WI38 (cell line): ENCODE measurements at regions not wholly inside any gene's neighbourhood (a gene's known extent, or its start where the extent isn't known, plus 50 kb on each side); places are given as distances from the start of the nearest gene placed in this dataset.

Source experiments
- H3K4me3 ChIP-seq: 2 replicates; pipeline ENCODE4 v1.5.1; 2011; ENCODE audit warnings: low read depth, mild to moderate bottlenecking, control low read depth, low read length
- TF ChIP-seq, protein P1 (sequence below): IDR thresholded peaks from 2 replicates; pipeline ENCODE4 v1.5.1; 2012; ENCODE audit warnings: low read depth, mild to moderate bottlenecking, control low read depth, low read length

DNA sequence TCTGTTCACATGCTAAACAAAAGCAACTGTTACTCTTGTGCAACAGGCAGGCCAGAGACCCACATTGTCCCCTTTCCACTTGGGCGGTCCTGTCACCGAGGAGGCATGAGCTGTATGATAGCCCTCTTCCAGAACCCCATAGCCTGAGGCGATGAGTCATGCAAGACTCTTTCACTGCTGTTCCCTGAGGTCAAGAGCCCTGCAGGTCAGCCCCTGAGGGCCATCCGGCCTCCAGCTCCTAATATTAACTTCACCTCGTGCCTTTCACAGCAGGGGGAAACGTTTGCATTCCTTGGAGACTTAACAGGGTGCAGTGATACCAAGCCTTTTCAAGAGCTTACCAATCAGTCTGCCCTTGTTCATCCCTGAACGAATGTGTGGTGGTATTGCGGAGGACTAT, 253.3 kb upstream of the ECI2 start:
- TF ChIP-seq, protein P1, sequence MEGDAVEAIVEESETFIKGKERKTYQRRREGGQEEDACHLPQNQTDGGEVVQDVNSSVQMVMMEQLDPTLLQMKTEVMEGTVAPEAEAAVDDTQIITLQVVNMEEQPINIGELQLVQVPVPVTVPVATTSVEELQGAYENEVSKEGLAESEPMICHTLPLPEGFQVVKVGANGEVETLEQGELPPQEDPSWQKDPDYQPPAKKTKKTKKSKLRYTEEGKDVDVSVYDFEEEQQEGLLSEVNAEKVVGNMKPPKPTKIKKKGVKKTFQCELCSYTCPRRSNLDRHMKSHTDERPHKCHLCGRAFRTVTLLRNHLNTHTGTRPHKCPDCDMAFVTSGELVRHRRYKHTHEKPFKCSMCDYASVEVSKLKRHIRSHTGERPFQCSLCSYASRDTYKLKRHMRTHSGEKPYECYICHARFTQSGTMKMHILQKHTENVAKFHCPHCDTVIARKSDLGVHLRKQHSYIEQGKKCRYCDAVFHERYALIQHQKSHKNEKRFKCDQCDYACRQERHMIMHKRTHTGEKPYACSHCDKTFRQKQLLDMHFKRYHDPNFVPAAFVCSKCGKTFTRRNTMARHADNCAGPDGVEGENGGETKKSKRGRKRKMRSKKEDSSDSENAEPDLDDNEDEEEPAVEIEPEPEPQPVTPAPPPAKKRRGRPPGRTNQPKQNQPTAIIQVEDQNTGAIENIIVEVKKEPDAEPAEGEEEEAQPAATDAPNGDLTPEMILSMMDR: no peak

DNA sequence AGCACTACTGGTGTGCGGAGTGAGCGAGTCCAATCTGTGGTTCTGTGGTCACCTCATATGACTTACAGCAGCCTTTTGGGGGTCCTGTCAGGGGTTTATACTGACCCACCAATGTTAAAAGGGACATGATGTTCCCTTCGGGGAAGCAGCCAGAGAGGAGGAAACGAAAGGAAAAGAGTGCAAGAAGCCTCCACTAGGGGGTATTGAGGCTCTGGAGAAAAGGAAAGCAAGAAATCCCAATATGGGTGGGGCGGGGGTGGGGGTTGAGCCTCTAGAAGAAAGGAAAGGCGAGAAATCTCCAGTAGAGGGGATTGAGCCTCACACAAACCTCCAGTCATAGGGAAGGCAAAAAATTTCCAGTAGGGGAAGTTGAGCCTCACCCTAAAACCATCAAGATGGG, 249.3 kb upstream of the ECI2 start:
- no peak overlapping the region for H3K4me3 ChIP-seq
- TF ChIP-seq, protein P1: no peak

More for the DNA sequence above, 253.3 kb upstream of the ECI2 start:
- H3K4me3 ChIP-seq: no peak overlapping the region

DNA sequence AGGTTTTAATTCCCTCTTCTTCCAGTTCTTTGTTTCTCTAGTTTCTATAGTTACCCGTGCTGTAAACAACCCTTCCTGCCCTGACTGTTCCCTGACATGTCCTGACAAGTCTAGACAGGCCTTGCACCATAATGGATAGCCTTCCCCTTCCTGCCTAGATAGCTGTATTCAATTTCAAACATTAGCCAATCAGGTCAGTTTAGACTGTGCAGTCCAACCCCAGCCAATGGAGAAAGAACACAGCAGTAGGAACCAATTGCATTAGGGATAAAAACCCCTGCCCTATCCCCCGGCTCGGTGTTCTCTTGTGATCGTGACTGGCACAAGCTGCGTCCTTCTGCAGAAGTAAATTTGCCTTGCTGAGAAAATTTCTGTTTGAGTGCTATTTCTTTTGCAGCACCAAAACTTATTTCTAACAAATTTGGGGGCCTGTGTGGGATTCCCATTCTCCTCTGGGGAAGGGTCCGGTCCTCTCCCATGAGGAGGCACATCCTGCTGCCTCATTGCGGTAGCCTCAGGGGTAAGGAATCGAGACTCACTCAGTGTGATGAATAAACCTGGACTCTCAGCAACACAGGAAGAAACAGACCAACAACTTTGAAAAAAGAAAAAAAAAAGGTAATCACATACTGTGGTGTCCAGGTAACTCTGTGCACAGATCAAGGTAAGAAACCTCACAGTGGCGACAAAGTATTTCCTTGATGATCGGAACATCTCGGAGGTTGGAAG, 248.7 kb upstream of the ECI2 start:
- H3K4me3 ChIP-seq: no peak overlapping the region
- TF ChIP-seq, protein P1: no peak

DNA sequence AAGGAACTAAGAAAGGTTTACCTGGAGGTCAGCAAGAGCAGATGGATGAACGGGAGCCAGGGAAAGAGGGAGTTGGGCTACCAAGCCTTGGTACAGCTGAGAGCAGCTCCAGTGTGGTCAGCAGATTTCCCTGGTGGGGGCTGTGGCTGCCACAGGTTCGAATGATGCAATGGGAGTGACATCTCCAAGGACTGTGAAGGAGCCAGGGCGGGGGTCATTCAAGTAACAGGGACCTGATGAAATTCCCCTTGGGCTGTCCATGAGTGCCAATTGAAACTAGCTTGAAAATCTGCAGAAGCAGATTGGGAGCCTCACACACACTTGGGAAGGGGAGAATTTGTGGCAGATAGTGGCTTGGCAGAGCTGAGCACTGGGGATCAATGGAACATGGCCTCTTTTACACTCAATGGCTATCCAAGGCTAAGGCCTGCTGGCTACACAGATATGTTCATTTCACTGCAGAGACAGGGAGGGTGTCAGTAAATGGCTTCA, 247.0 kb upstream of the ECI2 start:
- TF ChIP-seq, protein P1: no peak
- H3K4me3 ChIP-seq: no peak overlapping the region

DNA sequence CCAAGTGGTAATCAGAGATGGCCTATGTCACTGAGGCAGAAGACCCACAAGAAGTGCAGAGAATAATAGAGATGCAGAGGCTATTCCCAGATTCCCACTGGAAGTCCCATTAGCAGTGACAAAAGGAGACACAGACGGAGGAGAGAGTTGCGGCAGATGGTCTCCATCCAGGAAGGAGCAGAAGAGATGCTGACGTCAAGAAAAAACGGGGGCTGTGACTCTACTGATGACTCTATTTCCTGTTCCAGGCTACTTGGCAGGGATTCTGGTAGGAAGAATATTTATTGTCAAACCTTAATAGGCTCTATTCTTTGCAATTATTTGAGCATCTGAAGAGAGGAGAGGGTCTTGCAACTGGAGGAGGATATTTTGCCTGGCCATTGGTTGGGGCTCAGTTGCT, 246.0 kb upstream of the ECI2 start:
- TF ChIP-seq, protein P1: no peak
- H3K4me3 ChIP-seq: no peak overlapping the region

- TF ChIP-seq, protein P1: no peak
- H3K4me3 ChIP-seq: no peak overlapping the region
Observed at GRCh38 chr6:4380881-4381281, 245.5 kb upstream of the ECI2 start.

DNA sequence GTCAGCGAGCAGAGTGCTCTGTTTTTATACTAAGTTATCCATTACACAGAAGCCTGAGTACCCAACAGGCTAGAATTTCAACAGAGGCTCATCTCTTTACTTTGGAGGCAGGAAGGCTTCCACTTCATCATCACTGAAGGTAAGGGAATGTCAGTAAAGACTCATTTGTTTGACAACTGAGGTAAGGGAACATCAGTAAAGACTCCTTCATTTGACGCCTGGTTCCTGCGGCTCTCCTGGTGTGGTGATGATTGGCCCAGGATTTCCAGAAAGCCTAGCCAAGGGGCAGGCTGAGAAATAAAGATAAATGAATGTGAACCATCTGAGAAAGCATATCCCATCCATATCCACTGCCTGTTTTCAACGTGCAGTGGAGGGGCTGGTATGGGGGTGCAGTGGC, 244.6 kb upstream of the ECI2 start:
- no peak overlapping the region for H3K4me3 ChIP-seq
- TF ChIP-seq, protein P1: no peak
